GM18498 (cell line): ENCODE measurements at regions not wholly inside any gene's neighbourhood (a gene's known extent, or its start where the extent isn't known, plus 50 kb on each side); places are given as distances from the start of the nearest gene placed in this dataset.

Experiments used
- ATAC-seq: cut with Tn5 transposase; IDR thresholded peaks from one replicate; pipeline ENCODE4 v1.9.1; 2021; ENCODE audit warnings: mild to moderate bottlenecking, moderate library complexity; ENCODE audit not compliant: unreplicated experiment

DNA sequence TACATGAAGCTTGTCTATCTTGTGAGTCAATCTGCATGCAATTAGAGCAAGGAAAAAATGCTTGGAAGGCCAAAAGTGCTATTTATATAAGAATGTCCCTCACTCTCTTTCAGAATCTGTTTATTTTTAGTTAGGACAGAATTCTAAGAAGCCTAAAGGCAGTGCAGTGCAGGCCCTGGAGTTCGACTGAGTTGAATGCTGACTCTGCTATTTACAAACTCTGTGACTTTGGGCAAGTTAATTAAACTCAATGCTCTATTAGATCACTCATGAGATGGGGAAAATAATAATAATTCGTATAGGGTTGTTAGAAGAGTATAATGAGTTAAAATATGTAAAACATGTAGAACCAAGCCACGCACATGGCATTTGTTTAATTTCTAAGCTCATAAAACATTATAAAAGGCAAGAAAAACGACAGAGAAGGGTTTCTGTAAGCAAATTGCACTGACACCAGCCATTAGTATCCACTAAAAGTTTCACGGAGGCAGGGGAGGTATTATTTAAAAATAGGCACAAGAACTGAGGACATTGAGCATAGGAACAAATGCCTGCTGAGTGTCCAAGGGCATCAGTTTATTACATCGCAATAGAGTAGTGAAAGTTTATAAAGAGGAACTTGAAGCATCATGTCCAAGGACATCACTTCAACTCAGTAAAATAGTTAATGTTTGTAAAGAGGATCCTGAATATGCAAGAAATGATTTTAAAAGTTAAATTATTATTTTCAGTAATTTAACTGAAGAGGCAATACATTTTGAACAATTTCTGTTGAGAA lies 115.0 kb upstream of the INPP4B start:
- no peak for ATAC-seq

DNA sequence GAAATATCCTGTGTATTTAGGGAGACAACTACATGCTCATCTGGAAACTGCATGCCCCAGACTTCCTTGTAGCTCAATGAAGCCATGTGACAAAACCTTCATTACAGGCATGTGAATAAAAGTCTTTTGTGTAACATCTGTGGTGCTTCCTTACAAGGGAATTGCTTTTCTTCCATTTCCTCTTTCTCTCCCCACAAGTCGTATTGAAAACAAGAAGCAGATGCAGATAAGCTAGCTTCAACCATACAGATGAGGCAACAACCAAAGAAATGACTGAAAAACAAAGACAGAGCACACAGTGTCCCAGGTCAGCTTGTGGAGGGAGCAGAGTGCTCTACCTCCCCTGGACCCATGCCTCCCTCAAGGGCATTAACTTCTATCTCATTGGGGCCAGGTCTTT lies 115.8 kb upstream of the INPP4B start:
- ATAC-seq = no peak

DNA sequence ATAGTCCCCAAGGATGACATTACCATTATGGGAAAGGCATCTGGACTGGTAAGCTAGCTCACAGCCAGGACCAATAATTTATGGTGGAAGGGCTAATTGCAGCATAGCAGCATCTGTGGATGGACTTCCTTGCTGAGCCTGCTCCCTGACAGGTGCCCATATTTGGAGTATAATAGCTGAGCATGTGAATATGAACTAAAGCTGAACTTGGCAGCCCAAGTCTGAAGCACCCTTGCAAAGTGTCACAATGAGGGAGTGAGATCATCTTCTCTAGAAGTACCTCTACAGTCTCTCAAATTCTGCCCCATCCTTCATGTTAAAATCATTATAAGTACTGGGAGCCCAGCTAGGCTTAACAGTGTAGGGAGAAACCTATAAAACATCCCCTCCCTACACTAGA lies 128.2 kb upstream of the INPP4B start:
- ATAC-seq = no peak

DNA sequence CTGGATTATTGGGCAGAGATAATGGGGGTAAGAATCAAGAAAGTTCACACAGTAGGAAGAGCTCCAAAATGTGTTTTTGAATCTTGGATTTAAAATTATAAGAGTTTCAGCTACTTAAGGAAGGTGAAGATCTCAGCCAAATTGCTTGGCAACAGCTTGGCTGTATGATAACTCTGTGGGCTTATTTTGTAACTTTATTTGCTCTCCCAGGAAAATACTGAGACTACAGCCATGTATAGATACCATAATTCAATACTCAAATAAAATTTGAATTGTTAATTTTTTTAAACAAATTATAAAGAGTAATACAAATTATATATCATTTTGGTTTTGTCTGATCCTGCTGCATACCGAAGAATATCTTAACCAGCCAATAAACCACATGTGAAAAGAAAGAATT lies 129.5 kb upstream of the INPP4B start:
- no peak for ATAC-seq

DNA sequence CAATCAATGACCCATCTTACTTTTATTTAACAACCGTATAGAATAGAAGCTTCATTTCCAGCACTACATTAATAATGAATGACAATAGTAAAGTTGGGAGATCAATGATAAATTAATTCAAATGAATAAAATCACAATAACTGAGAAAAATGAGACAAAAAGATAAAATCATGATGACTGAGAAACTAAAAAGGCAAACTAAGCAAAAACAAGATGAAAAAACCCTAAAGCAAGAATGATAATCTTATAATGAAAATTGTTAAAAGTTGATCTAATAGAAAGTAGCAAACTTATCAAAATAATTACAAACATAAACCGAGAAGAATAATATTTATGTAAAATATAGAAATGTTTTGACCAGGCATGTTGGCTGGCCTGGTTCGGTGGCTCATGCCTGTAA lies 130.4 kb upstream of the INPP4B start:
- no peak for ATAC-seq

DNA sequence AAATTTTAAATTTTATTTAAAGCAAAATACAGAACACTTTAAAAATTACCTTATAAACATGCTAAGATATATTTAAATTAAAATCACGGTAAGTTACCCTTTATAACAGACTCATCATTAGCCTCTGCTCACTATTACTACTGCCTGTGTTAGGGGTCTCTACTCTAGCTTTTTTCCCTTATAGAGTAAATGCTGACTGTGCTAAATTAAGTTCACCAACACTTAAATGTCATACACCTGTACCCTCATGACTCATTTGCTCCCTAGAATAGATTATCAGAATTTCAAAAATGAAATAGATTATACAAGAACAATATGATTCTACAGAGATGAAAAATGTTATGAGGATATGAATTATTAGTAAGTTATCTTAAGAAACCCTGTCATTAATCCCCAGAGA lies 131.1 kb upstream of the INPP4B start:
- ATAC-seq = no peak

DNA sequence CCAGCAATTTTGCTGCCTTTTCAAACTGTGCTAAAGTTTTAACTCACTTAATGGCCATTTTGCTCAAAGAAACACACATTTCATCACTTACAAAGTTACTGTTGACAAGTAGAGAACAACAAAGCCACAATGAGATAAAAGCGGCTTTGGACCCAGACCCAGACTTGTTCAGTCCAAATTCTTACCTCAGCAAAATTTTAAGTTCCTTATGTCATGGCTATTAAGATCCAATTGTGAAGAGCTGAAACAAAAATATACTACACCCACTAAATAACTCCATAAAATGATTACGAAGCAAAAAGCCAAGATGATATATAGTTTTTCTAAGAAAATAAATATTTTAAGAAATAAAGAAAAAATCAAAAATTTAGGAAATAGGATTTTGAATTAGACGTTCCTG lies 137.0 kb upstream of the INPP4B start:
- ATAC-seq = no peak

DNA sequence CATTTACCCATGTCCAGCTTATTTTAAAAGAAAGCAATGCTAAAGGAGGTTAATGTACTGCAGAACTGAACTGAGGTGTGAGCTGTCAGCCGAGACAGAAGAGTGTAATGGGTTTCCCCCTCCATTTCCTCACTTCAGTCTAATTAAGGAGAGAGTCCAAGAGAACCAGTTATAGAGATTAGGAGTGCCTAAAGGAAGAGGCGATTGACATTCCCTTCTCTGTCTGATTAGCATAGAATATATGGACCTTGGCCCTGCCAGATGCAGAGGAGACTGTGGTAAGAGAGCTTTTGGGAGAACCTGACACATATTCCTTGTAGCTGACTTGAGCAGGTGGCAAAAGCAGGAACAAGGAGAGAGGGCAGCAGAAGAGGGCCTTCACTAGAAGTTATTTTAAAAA lies 137.5 kb upstream of the INPP4B start:
- ATAC-seq = no peak

DNA sequence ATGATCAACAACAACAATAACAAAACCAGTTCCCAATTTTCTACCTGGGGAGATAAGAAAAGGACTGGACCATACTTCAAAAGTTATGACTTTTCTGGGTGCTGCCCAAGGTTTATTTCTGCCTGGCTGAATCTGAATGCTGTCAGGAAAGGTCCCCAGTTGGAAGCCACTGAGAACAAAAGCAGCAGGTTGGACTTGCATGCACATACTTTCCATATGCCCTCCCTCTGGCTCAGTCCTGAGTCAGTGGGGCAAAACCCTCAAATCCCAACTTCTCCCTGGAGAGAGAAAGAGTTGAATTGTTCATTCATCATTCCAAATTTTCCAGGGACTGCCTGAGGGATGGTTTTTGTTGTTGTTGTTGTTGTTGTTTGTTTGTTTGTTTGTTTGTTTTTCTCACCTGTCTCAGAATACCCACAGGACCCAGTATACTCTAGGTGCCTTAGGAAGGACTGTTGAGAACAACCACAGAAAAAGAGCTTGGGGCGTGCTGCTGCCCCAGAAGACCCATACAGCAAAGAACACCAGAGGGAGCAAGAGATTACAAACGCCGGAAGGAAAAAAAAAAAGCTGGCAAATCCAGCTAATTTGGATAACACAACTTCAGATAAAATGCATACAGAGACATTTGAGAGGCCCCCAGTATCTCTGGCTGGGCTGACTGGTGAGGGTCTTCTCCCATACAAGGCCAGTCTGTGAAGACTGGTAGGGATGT lies 138.9 kb upstream of the INPP4B start:
- ATAC-seq = no peak

DNA sequence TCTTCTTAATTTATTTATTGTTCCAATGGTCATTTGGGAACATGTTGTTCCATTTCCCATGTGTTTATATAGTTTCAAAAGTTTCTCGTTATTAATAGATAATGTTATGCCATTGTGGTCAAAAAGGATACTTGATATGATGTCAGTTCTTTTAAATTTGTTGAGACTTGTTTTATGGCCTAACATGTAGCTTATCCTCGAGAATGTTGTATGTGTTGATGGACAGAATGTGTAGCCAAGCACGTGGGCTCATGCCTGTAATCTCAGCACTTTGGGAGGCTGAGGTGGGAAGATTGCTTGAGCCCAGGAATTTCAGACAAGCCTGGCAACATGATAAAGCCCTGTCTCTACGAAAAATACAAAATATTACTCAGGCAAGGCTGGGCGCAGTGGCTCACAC lies 168.5 kb upstream of the USP38 start:
- ATAC-seq = no peak

DNA sequence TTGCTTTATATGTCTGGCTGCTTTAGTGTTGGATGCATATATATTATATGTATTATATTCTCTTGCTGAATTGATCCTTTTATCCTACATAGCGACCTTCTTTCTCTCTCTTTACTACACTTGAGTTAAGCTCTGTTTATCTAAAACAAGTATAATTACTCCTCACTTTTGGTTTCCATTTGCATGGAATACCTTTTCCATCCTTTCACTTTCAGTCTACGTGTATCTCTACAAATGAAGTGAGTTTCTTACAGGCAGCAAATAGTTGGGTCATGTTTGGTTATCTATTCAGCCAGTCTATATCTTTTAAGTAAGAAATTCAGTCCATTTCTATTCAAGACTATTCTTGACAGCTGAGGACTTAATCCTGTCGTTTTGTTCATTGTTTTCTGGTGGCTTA lies 167.5 kb upstream of the USP38 start:
- no peak for ATAC-seq

DNA sequence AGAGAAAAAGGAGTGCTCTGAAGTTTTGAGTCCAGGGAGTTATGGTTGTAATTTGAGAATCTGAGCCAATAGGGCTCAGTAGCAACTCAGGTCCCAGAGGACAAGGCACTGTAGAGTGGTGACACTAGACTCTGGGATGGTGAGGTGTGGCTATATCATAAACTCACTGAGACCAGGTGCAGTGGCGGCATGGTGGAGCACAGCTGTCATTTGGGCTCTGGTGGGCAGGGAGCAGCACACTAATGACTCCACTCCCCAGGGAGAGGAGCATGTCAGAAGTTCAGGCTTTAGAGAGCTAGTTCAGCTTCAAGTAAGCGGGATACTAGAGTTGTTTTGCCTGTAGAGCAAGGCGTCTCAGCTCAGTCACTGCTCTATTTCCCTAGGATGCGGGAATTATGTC lies 165.4 kb upstream of the USP38 start:
- no peak for ATAC-seq

DNA sequence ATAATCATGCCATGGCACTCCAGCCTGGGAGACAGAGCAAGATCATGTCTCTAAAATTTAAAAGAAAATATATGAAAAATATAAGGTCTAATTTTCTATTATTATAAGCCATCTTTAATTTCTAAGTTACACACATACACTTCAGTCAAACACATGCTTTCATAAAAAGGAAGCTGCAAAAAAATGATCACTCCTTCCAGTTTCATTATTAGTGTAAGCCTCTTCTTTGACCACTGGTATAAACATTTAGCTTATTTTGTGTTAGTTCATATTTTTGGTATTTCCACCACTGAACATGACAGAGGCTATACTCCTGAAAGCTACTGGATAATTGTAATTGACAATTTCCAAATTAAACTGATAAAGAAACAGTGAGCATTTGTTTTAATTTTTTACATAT lies 163.3 kb upstream of the USP38 start:
- ATAC-seq = peak; percentile 78

DNA sequence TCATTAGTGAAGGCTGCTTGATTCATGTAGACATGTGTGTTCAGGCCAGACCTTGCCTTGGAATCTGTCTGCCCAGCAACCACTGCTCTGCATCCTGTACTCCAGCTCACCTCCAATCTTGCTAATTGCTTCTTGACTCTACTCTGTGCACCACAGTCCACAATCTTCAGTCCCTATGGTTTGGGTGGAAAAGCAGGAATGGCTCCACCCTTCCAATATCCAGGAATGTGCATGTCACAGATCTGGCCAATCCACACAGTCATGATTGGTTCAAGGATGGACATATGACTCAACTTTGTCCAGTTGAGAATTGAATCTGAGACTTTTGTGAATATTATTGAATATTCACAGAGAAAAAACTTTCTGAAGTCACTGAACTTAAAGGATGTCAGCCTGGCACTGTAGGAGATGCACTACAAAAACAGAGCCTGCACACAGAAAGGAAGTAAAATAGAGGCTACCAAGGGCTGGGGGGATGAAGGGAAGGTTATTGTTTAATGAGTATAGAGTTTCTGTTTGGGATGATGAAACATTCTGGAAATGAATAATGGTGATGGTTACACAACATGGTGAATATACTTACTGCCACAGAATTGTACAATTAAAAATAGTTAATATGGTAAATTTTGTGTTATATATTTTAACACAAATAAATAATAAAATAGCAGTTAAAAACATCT lies 161.3 kb upstream of the USP38 start:
- ATAC-seq = no peak

DNA sequence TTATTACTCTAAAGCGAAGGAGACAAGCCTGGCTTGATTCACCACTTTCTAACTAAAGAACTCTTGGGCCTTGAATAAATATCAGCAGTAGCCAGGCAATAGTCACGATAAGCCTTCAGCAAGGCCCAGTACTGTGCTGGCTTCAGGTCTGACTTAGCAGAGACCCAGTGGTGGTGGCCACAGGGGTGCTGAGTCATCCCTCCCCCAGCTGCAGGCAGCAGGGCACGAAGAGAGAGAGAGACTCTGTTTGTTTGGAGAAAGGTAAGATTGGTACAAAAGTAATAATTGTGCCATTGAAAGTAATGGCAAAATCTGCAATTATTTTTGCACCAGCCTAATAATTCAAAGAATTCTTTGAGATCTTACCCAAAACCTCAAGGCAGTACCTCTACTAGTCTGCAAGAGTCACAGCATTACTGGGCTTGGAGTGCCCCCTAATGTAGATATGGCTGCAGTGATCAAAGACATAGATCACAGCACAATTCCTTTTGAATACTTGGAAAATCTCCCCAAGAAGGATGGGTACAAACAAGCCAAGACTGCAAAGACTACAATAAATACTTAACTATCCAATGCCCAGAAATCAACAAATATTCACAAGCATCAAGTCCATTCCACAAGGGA lies 159.5 kb upstream of the USP38 start:
- peak; percentile 46 for ATAC-seq

DNA sequence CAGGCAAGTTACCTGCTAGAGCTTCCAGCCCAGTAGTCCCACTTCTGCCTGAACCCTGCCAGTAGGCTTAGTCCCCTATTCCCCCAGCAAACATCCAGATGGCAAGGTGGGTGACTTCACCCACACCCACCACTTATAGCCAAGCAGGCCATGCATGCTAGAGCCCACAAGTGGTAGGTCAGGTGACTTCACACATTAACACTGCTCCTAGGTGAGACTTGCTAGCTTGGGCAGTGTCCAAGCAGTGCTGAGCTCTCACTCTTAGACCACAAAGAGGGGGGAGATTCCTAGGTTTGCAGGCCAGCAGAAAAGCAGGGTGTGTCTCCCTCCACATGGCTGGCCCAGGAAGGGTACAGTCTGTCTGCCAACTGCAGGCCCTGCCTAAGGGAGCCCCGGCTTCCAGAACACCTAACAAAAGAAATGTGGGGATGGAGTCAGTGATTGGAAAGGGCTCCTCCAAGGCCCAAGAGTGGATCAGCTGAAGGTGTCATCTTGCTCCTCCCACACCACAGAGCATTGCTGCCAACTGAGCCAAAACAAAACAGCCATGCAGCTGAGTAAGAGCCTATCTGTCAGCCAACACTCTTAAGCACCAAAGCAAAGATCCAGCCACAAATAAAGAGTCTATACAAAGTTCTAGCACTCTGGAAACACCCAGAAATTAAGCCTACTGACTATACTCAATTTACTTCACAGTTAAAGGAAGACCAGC lies 158.1 kb upstream of the USP38 start:
- ATAC-seq = peak; percentile 40

DNA sequence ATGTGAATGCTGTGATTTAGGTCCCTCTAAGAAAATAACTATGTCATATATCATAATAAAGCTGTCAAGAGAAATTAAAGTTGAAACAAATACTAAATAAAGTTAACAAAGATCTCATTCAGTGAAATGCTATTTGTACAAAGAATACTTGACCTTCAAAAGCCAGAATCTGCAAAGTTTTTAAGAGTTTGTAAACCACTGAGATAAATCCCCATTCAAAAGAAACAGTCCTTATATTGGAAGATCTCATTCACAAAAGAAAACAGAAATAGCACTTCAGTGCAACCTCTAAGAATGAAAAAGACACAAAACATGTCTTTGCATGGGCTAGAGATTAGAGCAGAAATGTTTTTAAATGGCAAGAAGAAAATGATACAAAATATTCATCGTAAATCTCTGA lies 149.1 kb upstream of the USP38 start:
- ATAC-seq = no peak

DNA sequence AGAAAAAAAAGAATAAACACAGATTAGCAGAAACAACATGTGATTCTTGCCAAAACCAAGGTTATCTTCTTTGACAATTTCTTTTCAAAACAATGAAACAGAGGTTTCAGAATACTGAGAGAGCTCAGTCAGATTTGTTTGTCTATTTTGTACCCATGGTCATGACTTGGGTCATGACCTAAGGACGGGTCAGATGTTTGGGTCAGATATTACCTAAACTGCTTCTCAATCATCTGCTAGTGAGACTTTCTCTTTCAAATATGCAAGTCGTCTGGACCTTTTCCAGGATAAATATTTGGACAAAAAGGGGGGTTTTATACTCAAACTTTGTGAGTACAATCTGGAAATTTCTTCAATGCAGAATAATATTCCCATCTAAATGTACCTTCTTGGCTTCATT lies 148.3 kb upstream of the USP38 start:
- ATAC-seq = no peak

DNA sequence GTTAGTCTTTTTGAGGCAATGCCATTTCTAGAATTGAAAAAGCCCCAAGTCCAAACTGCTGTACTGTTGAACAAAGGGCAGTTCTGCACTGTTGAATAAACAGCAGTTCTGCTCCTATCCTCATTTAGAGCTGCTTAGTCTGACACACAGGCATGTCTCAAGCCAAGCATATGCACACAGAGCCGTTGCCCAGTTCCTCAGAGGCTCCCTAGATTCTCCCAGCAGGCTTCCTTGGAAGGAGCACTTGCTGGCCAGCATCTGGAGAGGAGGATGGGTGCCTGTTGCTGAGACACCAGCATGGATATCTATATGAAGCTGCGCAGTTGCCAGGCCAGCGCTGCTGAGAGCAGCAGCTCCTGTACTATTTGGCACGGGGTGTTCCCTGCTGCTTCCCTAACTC lies 138.3 kb upstream of the USP38 start:
- ATAC-seq = no peak

DNA sequence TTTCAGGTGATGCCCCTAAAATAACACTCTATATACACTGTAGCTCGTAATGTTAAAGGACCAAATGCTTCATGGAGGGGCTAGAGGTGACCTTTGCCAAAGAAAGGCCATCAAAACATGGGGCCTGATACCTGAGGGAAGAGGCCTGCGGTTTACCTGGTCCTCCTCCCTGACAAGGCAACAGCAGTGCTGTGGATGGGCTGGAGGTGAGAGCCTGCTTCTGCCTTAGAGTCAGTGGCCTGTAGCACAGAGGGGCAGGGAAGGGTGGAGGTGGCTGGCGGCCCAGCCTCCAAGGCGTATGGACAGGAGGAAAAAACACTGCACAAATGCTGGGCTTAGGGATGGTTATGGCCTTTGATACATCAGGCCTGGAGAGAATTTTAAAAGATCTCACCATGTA lies 137.8 kb upstream of the USP38 start:
- no peak for ATAC-seq

DNA sequence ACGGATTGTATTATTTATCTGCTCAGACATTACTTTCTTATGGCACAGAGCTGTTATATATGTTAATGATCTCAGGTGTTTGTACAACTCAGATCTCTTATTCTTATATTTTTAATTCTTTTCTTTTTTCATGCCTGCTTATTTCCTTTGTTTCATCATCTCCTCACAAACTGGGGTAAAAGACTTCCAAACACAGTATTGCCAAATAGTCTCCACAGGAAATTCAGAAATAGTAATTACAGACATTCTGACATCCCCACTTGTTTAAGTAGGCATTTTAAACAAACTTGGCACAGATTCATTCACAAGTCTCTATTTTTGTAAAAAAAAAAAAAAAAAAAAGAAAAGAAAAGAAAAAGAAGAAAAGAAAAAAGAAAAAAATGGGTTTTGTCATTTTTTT lies 129.7 kb upstream of the USP38 start:
- no peak for ATAC-seq
